GM23248 (cell line): ENCODE measurements at regions not wholly inside any gene's neighbourhood (a gene's known extent, or its start where the extent isn't known, plus 50 kb on each side); places are given as distances from the start of the nearest gene placed in this dataset.

Source experiments
- DNase-seq: peaks from one replicate; pipeline ENCODE4 v3.0.0-alpha.2; 2015
- H2AFZ ChIP-seq: fragments of 200-600 bp; sonication (generic); 2 replicates; pipeline ENCODE4 v1.6.1; 2016; ENCODE audit warnings: antibody characterized with exemption
- H3F3A ChIP-seq: fragments of 200-600 bp; sonication (generic); 2 replicates; pipeline ENCODE4 v1.6.1; 2016; ENCODE audit warnings: mild to moderate bottlenecking, antibody characterized with exemption, mixed run types; ENCODE audit not compliant: insufficient read depth
- H3K27ac ChIP-seq: fragments of 200-600 bp; sonication (generic); 2 replicates; pipeline ENCODE4 v1.5.1; 2016; ENCODE audit warnings: mild to moderate bottlenecking
- H3K27me3 ChIP-seq: fragments of 200-600 bp; sonication (generic); replicated peaks from 2 replicates; pipeline ENCODE4 v1.6.1; 2016; ENCODE audit warnings: mild to moderate bottlenecking; ENCODE audit not compliant: insufficient read depth
- H3K36me3 ChIP-seq: fragments of 200-600 bp; sonication (generic); 2 replicates; pipeline ENCODE4 v1.6.1; 2016; ENCODE audit warnings: low read depth, mild to moderate bottlenecking
- H3K4me1 ChIP-seq: fragments of 200-600 bp; sonication (generic); 2 replicates; pipeline ENCODE4 v1.6.1; 2016; ENCODE audit warnings: mild to moderate bottlenecking; ENCODE audit not compliant: insufficient read depth
- H3K4me2 ChIP-seq: fragments of 200-600 bp; sonication (generic); one replicate; pipeline ENCODE4 v1.6.1; 2016; ENCODE audit warnings: mild to moderate bottlenecking; ENCODE audit not compliant: unreplicated experiment
- H3K4me3 ChIP-seq: fragments of 200-600 bp; sonication (generic); 2 replicates; pipeline ENCODE4 v1.5.1; 2016; ENCODE audit warnings: mild to moderate bottlenecking
- H3K79me2 ChIP-seq: fragments of 200-600 bp; sonication (generic); 2 replicates; pipeline ENCODE4 v1.6.1; 2016; ENCODE audit warnings: mild to moderate bottlenecking; ENCODE audit not compliant: insufficient read depth
- H3K9ac ChIP-seq: fragments of 200-600 bp; sonication (generic); 2 replicates; pipeline ENCODE4 v1.6.1; 2016; ENCODE audit warnings: mild to moderate bottlenecking
- H3K9me2 ChIP-seq: fragments of 200-600 bp; sonication (generic); 2 replicates; pipeline ENCODE4 v1.6.1; 2016; ENCODE audit warnings: mixed run types, mild to moderate bottlenecking, moderate library complexity; ENCODE audit not compliant: insufficient read depth
- H3K9me3 ChIP-seq: fragments of 200-600 bp; sonication (generic); one replicate; pipeline ENCODE4 v1.6.1; 2017; ENCODE audit warnings: low read depth
- H4K20me1 ChIP-seq: fragments of 200-600 bp; sonication (generic); 2 replicates; pipeline ENCODE4 v1.6.0; 2016; ENCODE audit not compliant: insufficient read depth
- EZH2 ChIP-seq: fragments of 200-600 bp; sonication (generic); IDR thresholded peaks from 2 replicates; pipeline ENCODE4 v1.6.1; 2018; ENCODE audit warnings: antibody characterized with exemption, mild to moderate bottlenecking; ENCODE audit not compliant: insufficient read depth, poor library complexity, severe bottlenecking
- EZH2phosphoT487 ChIP-seq: fragments of 200-600 bp; sonication (generic); IDR thresholded peaks from 2 replicates; pipeline ENCODE4 v1.6.1; 2018; ENCODE audit warnings: antibody characterized with exemption, moderate library complexity, mild to moderate bottlenecking, low read depth; ENCODE audit not compliant: insufficient read depth
- WGBS, 2 experiments: methylation state at CpG; one replicate each; pipeline ENCODE4 v1.1.6; 2015 to 2017; ENCODE audit warnings: low lambda C conversion rate in 2 of 2, low coverage in 1 of 2; ENCODE audit errors: missing lambda C conversion rate in 2 of 2; 5-methylcytosine and 5-hydroxymethylcytosine counted together
- in situ Hi-C: fragments of 300-500 bp; cut with MboI; formaldehyde crosslinking; loops from 2 replicates; pipeline ENCODE4 v1.15.0; 2020

- Histone ChIP-seq H3K4me2 (no peak overlapping the region), H3K79me2 (no peaks in the 10 kb centered on the region), H3K9me3 (no peaks in the 10 kb centered on the region), H3K27me3 (no peaks in the 10 kb centered on the region), H3F3A (peaks cover under 1% of the 10 kb centered on the region; the same call in 1 of the 2 replicates), H4K20me1 (no peaks in the 10 kb centered on the region), H3K9me2 (no peaks in the 10 kb centered on the region), H3K36me3 (no peaks in the 10 kb centered on the region), H2AFZ (no peak overlapping the region), H3K9ac (no peak overlapping the region), H3K4me1 (peaks cover 18% of the 10 kb centered on the region), H3K4me3 (no peak overlapping the region), H3K27ac (no peak overlapping the region)
- WGBS, 2 experiments: 73 to 82% methylated on average over 9 of the region's 9 CpGs
- DNase-seq: no peak
- TF ChIP-seq EZH2 (no peak), EZH2phosphoT487 (no peak)
- in situ Hi-C loops: no loop called here
Observed at GRCh38 chr10:47143072-47143471, 156.9 kb upstream of the GDF10 start.

- H3K9me2 ChIP-seq: no peaks in the 10 kb centered on the region
- no peak overlapping the region for H2AFZ ChIP-seq
- in situ Hi-C loops: no loop called here
- WGBS, 2 experiments: 69 to 85% methylated on average over 1 of the region's 1 CpG
- H3K4me3 ChIP-seq: no peak overlapping the region
- H3K9ac ChIP-seq: no peak overlapping the region
- no peak for DNase-seq
- no peak overlapping the region for H3K27ac ChIP-seq
- no peaks in the 10 kb centered on the region for H3K79me2 ChIP-seq
- no peaks in the 10 kb centered on the region for H3K36me3 ChIP-seq
- no peaks in the 10 kb centered on the region for H3K9me3 ChIP-seq
- TF ChIP-seq EZH2: no peak
- H4K20me1 ChIP-seq: no peaks in the 10 kb centered on the region
- no peaks in the 10 kb centered on the region for H3F3A ChIP-seq
- no peak overlapping the region for H3K4me2 ChIP-seq
- H3K4me1 ChIP-seq: peaks cover 14% of the 10 kb centered on the region
- no peaks in the 10 kb centered on the region for H3K27me3 ChIP-seq
Observed at GRCh38 chr10:47143473-47143872, 156.5 kb upstream of the GDF10 start.

- no peak for TF ChIP-seq EZH2
- Histone ChIP-seq H3K27me3 (peaks cover 7% of the 10 kb centered on the region), H3K79me2 (no peaks in the 10 kb centered on the region), H3K27ac (no peak overlapping the region), H3K9me2 (no peaks in the 10 kb centered on the region), H2AFZ (no peak overlapping the region), H3K4me2 (no peak overlapping the region), H4K20me1 (no peaks in the 10 kb centered on the region), H3K9ac (no peak overlapping the region), H3F3A (no peaks in the 10 kb centered on the region), H3K9me3 (no peaks in the 10 kb centered on the region), H3K4me3 (no peak overlapping the region), H3K36me3 (no peaks in the 10 kb centered on the region), H3K4me1 (peaks cover 7% of the 10 kb centered on the region; the same call in 1 of the 2 replicates)
- WGBS, 2 experiments: 90 to 93% methylated on average over 3 of the region's 3 CpGs
- DNase-seq: no peak
- in situ Hi-C loops: no loop called here
Observed at GRCh38 chr10:47144525-47144924, 155.5 kb upstream of the GDF10 start.

- H4K20me1 ChIP-seq: no peaks in the 10 kb centered on the region
- no peak overlapping the region for H3K4me2 ChIP-seq
- no peak overlapping the region for H3K27ac ChIP-seq
- no peak overlapping the region for H2AFZ ChIP-seq
- no peaks in the 10 kb centered on the region for H3F3A ChIP-seq
- DNase-seq: peak; percentile 56
- no peaks in the 10 kb centered on the region for H3K9me2 ChIP-seq
- H3K4me1 ChIP-seq: peaks cover 7% of the 10 kb centered on the region; the same call in 1 of the 2 replicates
- no peak overlapping the region for H3K9ac ChIP-seq
- no peaks in the 10 kb centered on the region for H3K36me3 ChIP-seq
- WGBS, 2 experiments: 65 to 69% methylated on average over 5 of the region's 5 CpGs
- peaks cover 7% of the 10 kb centered on the region for H3K27me3 ChIP-seq
- H3K79me2 ChIP-seq: no peaks in the 10 kb centered on the region
- H3K9me3 ChIP-seq: no peaks in the 10 kb centered on the region
- TF ChIP-seq EZH2 (no peak), EZH2phosphoT487 (no peak)
- no peak overlapping the region for H3K4me3 ChIP-seq
- in situ Hi-C loops: no loop called here
Observed at GRCh38 chr10:47145290-47145934, 154.6 kb upstream of the GDF10 start.

GRCh38 chr10:47146572-47146971 is 153.4 kb upstream of the GDF10 start:
- Histone ChIP-seq H3K4me1 (peaks cover 7% of the 10 kb centered on the region; the same call in 1 of the 2 replicates), H3K79me2 (no peaks in the 10 kb centered on the region), H3K4me2 (no peak overlapping the region), H3K27ac (no peak overlapping the region), H3K4me3 (no peak overlapping the region), H3K27me3 (peaks cover 7% of the 10 kb centered on the region), H3K9me3 (no peaks in the 10 kb centered on the region), H3K9ac (no peak overlapping the region), H2AFZ (no peak overlapping the region), H4K20me1 (no peaks in the 10 kb centered on the region), H3F3A (no peaks in the 10 kb centered on the region), H3K9me2 (no peaks in the 10 kb centered on the region), H3K36me3 (no peaks in the 10 kb centered on the region)
- WGBS, 2 experiments: 29 to 37% methylated on average over 3 of the region's 3 CpGs
- in situ Hi-C loops: no loop called here
- no peak for DNase-seq
- no peak for TF ChIP-seq EZH2phosphoT487
- TF ChIP-seq EZH2: no peak
